ENCODE measurements at regions not wholly inside any gene's neighbourhood (a gene's known extent, or its start where the extent isn't known, plus 50 kb on each side); places are given as distances from the start of the nearest gene placed in this dataset.

DNA sequence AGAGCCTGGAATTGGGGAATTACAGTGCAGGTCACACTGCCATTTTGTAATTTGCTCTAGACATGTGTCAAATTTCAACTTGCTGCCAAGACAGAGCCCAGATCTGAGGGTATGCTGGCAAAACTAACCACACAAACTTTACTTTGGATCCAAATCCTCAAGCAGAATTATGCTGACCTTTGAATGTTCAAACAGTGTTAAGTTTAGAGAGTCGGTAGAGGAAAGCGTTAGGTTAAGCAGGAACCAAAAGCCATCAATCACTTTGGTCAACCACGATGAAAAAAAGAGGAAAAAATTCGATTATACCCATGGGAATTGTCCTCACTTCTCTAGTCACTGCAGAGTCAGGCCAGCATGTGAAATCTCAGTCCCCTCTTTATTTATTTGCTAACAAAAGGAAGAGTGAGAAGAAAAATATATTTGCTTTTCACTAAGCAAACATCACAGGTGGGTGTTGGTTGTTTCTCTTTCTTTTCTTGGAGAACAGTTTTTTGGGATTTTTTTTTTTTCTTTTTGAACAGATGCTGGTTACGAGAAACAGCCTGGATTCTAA is 105.1 kb upstream of the ADGRF1 start:
- no peak overlapping the region for H3K14ac ChIP-seq (ENCODE audit: insufficient read length)

More for the DNA sequence above, 105.1 kb upstream of the ADGRF1 start:
- Histone ChIP-seq H4K5ac (ENCODE audit: insufficient read length, low read depth, low read length) (no peak overlapping the region), H2BK120ac (replicated peaks; ENCODE audit: low read depth, low read length) (no peak overlapping the region), H3K4me3 (ENCODE audit: extremely low read depth in 1 of 4, insufficient read depth in 2 of 4, low read depth in 3 of 4, low read length in 4 of 4) (no peak overlapping the region), H3K27me3 (replicated peaks in 1 of 4; ENCODE audit: control insufficient read depth in 3 of 4, extremely low read depth in 1 of 4, insufficient read depth in 3 of 4, low read length in 3 of 4) (no peaks in the 10 kb centered on the region), H2AK5ac (ENCODE audit: low read depth, low read length) (no peak overlapping the region), H3K9me3 (ENCODE audit: insufficient read depth in 2 of 2, low read depth in 1 of 2, low read length in 1 of 2) (no peaks in the 10 kb centered on the region), H3K79me2 (ENCODE audit: control insufficient read depth in 1 of 2, insufficient read depth in 2 of 2, low read length in 2 of 2) (no peaks in the 10 kb centered on the region), H3K79me1 (ENCODE audit: low read depth, low read length) (no peaks in the 10 kb centered on the region), H3K9ac (replicated peaks in 1 of 4; ENCODE audit: extremely low read depth in 1 of 4, low read depth in 3 of 4, low read length in 3 of 4) (no peak overlapping the region), H2BK5ac (ENCODE audit: low read depth, low read length) (peak overlapping the region; percentile 45; the same call in 1 of the 2 replicates), H3K23ac (ENCODE audit: insufficient read length) (no peak overlapping the region), H3K4me1 (replicated peaks in 1 of 4; ENCODE audit: control insufficient read depth in 3 of 4, insufficient read depth in 4 of 4, low read length in 3 of 4) (peaks cover 2 to 16% (median 8%) of the 10 kb centered on the region in 4 experiments; a peak in 6 of 7 replicates), H2AFZ (ENCODE audit: low read length) (peak overlapping the region; percentile 56; the same call in 1 of the 2 replicates), H3K36me3 (ENCODE audit: control insufficient read depth in 2 of 4, insufficient read depth in 4 of 4, low read length in 3 of 4) (no peaks in the 10 kb centered on the region; a peak in 1 of 8 replicates), H3K18ac (ENCODE audit: extremely low read depth, low read length) (no peak overlapping the region), H2BK15ac (ENCODE audit: low read length) (no peak overlapping the region), H3K23me2 (ENCODE audit: low read depth, low read length) (no peaks in the 10 kb centered on the region), H2BK12ac (ENCODE audit: low read depth, low read length) (no peak overlapping the region), H3K4ac (replicated peaks; ENCODE audit: insufficient read length, low read depth, low read length) (no peak overlapping the region), H3K4me2 (ENCODE audit: insufficient read depth in 1 of 2, low read depth in 2 of 2, low read length in 2 of 2) (no peak overlapping the region), H3K56ac (replicated peaks; ENCODE audit: insufficient read length, low read depth, low read length) (no peak overlapping the region), H4K91ac (replicated peaks; ENCODE audit: insufficient read length, low read length) (no peak overlapping the region), H3K27ac (ENCODE audit: low read depth, low read length) (no peak overlapping the region), H2BK20ac (ENCODE audit: low read length) (0 out of 2 replicates have a peak overlapping the region, but pooled peaks have one; percentile 55), H4K8ac (ENCODE audit: extremely low read depth, insufficient read depth, low read length) (no peak overlapping the region), H4K20me1 (replicated peaks in 1 of 2; ENCODE audit: control insufficient read depth in 1 of 2, insufficient read depth in 2 of 2, low read length in 2 of 2) (no peaks in the 10 kb centered on the region)
- 74% methylated on average over 5 of the region's 5 CpGs; no CpG with 5 or more reads in 1 of the 2 experiments for WGBS, 2 experiments (ENCODE audit: extremely low coverage in 1 of 2, insufficient coverage in 1 of 2, insufficient read length in 1 of 2, insufficient replicate concordance in 2 of 2, low coverage in 1 of 2, low lambda C conversion rate in 2 of 2, missing lambda C conversion rate in 1 of 2)
- FAIRE-seq = no peak
- no peak for DNase-seq (ENCODE audit: low read depth in 1 of 2, low spot score in 2 of 2)
- CTCF ChIA-PET (ENCODE audit: partially characterized antibody) = interaction anchor here (1.5 kb wide), 1 partner anchor 50 kb away, joined by 3 read pairs; no protein-coding TSS in a partner anchor
- POLR2A ChIA-PET (ENCODE audit: partially characterized antibody) = no interaction called here
- TF ChIP-seq BRCA1 (IDR thresholded peaks at IDR 0.05; ENCODE audit: low read depth, low read length) (no peak), NANOG (IDR thresholded peaks at IDR 0.05; ENCODE audit: insufficient read depth, low read depth, low read length, poor library complexity, severe bottlenecking) (no peak), POLR2AphosphoS5 (IDR thresholded peaks at IDR 0.05; ENCODE audit: low read depth, low read length) (no peak), FOSL1 (IDR thresholded peaks at IDR 0.05; ENCODE audit: insufficient read depth, low read depth, low read length) (no peak), GABPA (IDR thresholded peaks at IDR 0.05; ENCODE audit: borderline replicate concordance, insufficient read depth, low read length) (no peak), SP4 (IDR thresholded peaks at IDR 0.05; ENCODE audit: low read length) (no peak), EP300 (IDR thresholded peaks at IDR 0.05; ENCODE audit: borderline replicate concordance in 1 of 2, low read depth in 2 of 2, low read length in 2 of 2) (no peak), SIRT6 (IDR thresholded peaks at IDR 0.05; ENCODE audit: low read length) (no peak), NRF1 (IDR thresholded peaks at IDR 0.05; ENCODE audit: low read depth, low read length) (no peak)
- TF ChIP-seq, protein P1, sequence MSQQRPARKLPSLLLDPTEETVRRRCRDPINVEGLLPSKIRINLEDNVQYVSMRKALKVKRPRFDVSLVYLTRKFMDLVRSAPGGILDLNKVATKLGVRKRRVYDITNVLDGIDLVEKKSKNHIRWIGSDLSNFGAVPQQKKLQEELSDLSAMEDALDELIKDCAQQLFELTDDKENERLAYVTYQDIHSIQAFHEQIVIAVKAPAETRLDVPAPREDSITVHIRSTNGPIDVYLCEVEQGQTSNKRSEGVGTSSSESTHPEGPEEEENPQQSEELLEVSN (IDR thresholded peaks at IDR 0.05) = no peak
- TF ChIP-seq, protein P2, sequence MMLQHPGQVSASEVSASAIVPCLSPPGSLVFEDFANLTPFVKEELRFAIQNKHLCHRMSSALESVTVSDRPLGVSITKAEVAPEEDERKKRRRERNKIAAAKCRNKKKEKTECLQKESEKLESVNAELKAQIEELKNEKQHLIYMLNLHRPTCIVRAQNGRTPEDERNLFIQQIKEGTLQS (IDR thresholded peaks at IDR 0.05; ENCODE audit: insufficient read depth, low read depth, low read length) = no peak
